SU-DHL-6 (cell line): ENCODE measurements at regions not wholly inside any gene's neighbourhood (a gene's known extent, or its start where the extent isn't known, plus 50 kb on each side); places are given as distances from the start of the nearest gene placed in this dataset.

Experiments used
- H2AFZ ChIP-seq: fragments of 200-600 bp; sonication (generic); 2 replicates; pipeline ENCODE4 v1.6.1; 2014; ENCODE audit warnings: low read depth, mild to moderate bottlenecking, moderate library complexity, mixed read lengths, antibody characterized with exemption, low read length; ENCODE audit not compliant: severe bottlenecking
- H3F3A ChIP-seq: fragments of 200-600 bp; shearing (Covaris generic); 2 replicates; pipeline ENCODE4 v1.6.0; 2016; ENCODE audit warnings: antibody characterized with exemption, mild to moderate bottlenecking; ENCODE audit not compliant: insufficient read depth
- H3K27ac ChIP-seq: fragments of 200-600 bp; sonication (generic); 2 replicates; pipeline ENCODE4 v1.5.1; 2016; ENCODE audit warnings: low read depth, mild to moderate bottlenecking, low read length, moderate library complexity, mixed read lengths
- H3K27me3 ChIP-seq: fragments of 200-600 bp; sonication (generic), shearing (Covaris generic); 2 replicates; pipeline ENCODE4 v1.6.0; 2014; ENCODE audit warnings: mild to moderate bottlenecking, low read length
- H3K36me3 ChIP-seq: fragments of 200-600 bp; sonication (generic); 2 replicates; pipeline ENCODE4 v1.6.1; 2014; ENCODE audit warnings: mild to moderate bottlenecking, low read length, mixed read lengths
- H3K4me2 ChIP-seq: fragments of 300-600, 200-600 bp; shearing (Covaris generic), sonication (generic); 2 replicates; pipeline ENCODE4 v1.6.0; 2014; ENCODE audit warnings: low read length, low read depth, mild to moderate bottlenecking; ENCODE audit not compliant: poor library complexity, severe bottlenecking
- H3K4me3 ChIP-seq: fragments of 200-600 bp; sonication (generic); 2 replicates; pipeline ENCODE4 v1.5.1; 2014; ENCODE audit warnings: antibody characterized with exemption, low read length, mild to moderate bottlenecking, mixed read lengths; ENCODE audit not compliant: insufficient read depth, poor library complexity, severe bottlenecking
- H3K79me2 ChIP-seq: fragments of 200-600 bp; sonication (generic); 2 replicates; pipeline ENCODE4 v1.6.1; 2014; ENCODE audit warnings: mild to moderate bottlenecking, low read length, moderate library complexity; ENCODE audit not compliant: insufficient read depth
- H3K9ac ChIP-seq: fragments of 200-600 bp; sonication (generic); 2 replicates; pipeline ENCODE4 v1.7.0; 2014; ENCODE audit warnings: mild to moderate bottlenecking, low read length
- H3K9me2 ChIP-seq: fragments of 200-600 bp; sonication (generic); replicated peaks from 2 replicates; pipeline ENCODE4 v1.6.1; 2014; ENCODE audit warnings: low read length; ENCODE audit not compliant: insufficient read depth
- H3K9me3 ChIP-seq: fragments of 200-600 bp; sonication (generic); 2 replicates; pipeline ENCODE4 v1.6.1; 2014; ENCODE audit warnings: low read length, mixed read lengths; ENCODE audit not compliant: insufficient read depth
- H4K20me1 ChIP-seq: fragments of 200-600 bp; sonication (generic); 2 replicates; pipeline ENCODE4 v1.6.1; 2014; ENCODE audit warnings: low read depth, mild to moderate bottlenecking, antibody characterized with exemption, low read length, moderate library complexity, mixed read lengths
- CTCF ChIP-seq: fragments of 200-600 bp; sonication (generic); IDR thresholded peaks from one replicate; pipeline ENCODE4 v1.5.1; 2017; ENCODE audit warnings: antibody characterized with exemption, mild to moderate bottlenecking, low read length, moderate library complexity; ENCODE audit not compliant: insufficient read depth, poor library complexity, severe bottlenecking
- EZH2phosphoT487 ChIP-seq: fragments of 200-600 bp; sonication (generic), shearing (Covaris generic); conservative IDR thresholded peaks from 2 replicates; pipeline ENCODE4 v1.6.1; 2018; ENCODE audit warnings: mild to moderate bottlenecking, antibody characterized with exemption, low read length, moderate library complexity, mixed read lengths

GRCh38 chr2:176502619-176503018, 233.4 kb downstream of the MTX2 start:
- no peaks in the 10 kb centered on the region for H3K36me3 ChIP-seq
- H3K9me3 ChIP-seq = no peaks in the 10 kb centered on the region
- H2AFZ ChIP-seq = no peak overlapping the region
- H3K4me3 ChIP-seq = no peak overlapping the region
- H3K9ac ChIP-seq = no peak overlapping the region
- H3K27ac ChIP-seq = no peak overlapping the region
- H3K9me2 ChIP-seq = no peaks in the 10 kb centered on the region
- no peaks in the 10 kb centered on the region for H4K20me1 ChIP-seq
- H3K4me2 ChIP-seq = no peak overlapping the region
- no peaks in the 10 kb centered on the region for H3F3A ChIP-seq
- TF ChIP-seq CTCF (no peak), EZH2phosphoT487 (no peak)
- no peaks in the 10 kb centered on the region for H3K27me3 ChIP-seq
- no peaks in the 10 kb centered on the region for H3K79me2 ChIP-seq

- H3K27ac ChIP-seq = no peak overlapping the region
- TF ChIP-seq EZH2phosphoT487 = no peak
- TF ChIP-seq CTCF = no peak
Observed at GRCh38 chr2:176503776-176504175, 234.5 kb downstream of the MTX2 start.

GRCh38 chr2:176504440-176504839, 235.2 kb downstream of the MTX2 start:
- no peaks in the 10 kb centered on the region for H3K9me3 ChIP-seq
- TF ChIP-seq EZH2phosphoT487 = no peak
- no peak overlapping the region for H3K4me3 ChIP-seq

More at GRCh38 chr2:176503776-176504175, 234.5 kb downstream of the MTX2 start:
- Histone ChIP-seq H2AFZ (no peak overlapping the region), H3F3A (no peaks in the 10 kb centered on the region), H3K79me2 (no peaks in the 10 kb centered on the region), H4K20me1 (no peaks in the 10 kb centered on the region), H3K9me2 (no peaks in the 10 kb centered on the region), H3K27me3 (no peaks in the 10 kb centered on the region), H3K4me3 (no peak overlapping the region), H3K36me3 (no peaks in the 10 kb centered on the region), H3K4me2 (no peak overlapping the region), H3K9ac (no peak overlapping the region), H3K9me3 (no peaks in the 10 kb centered on the region)

GRCh38 chr2:176507786-176508185, 238.5 kb downstream of the MTX2 start:
- no peak overlapping the region for H3K9ac ChIP-seq
- TF ChIP-seq EZH2phosphoT487 (no peak), CTCF (no peak)
- H3K4me2 ChIP-seq = no peak overlapping the region
- H3K27me3 ChIP-seq = no peaks in the 10 kb centered on the region
- H4K20me1 ChIP-seq = no peaks in the 10 kb centered on the region
- no peaks in the 10 kb centered on the region for H3K79me2 ChIP-seq
- H3F3A ChIP-seq = no peaks in the 10 kb centered on the region
- H2AFZ ChIP-seq = no peak overlapping the region
- no peak overlapping the region for H3K4me3 ChIP-seq
- H3K27ac ChIP-seq = no peak overlapping the region
- no peaks in the 10 kb centered on the region for H3K9me2 ChIP-seq
- no peaks in the 10 kb centered on the region for H3K36me3 ChIP-seq
- no peaks in the 10 kb centered on the region for H3K9me3 ChIP-seq

More at GRCh38 chr2:176504440-176504839, 235.2 kb downstream of the MTX2 start:
- Histone ChIP-seq H3K27ac (no peak overlapping the region), H3K9me2 (no peaks in the 10 kb centered on the region), H2AFZ (no peak overlapping the region), H3K27me3 (no peaks in the 10 kb centered on the region), H3K9ac (no peak overlapping the region), H3K79me2 (no peaks in the 10 kb centered on the region), H4K20me1 (no peaks in the 10 kb centered on the region), H3K36me3 (no peaks in the 10 kb centered on the region), H3K4me2 (no peak overlapping the region), H3F3A (no peaks in the 10 kb centered on the region)
